Nucleus accumbens (tissue), 56 donors: ENCODE measurements at regions not wholly inside any gene's neighbourhood (a gene's known extent, or its start where the extent isn't known, plus 50 kb on each side); places are given as distances from the start of the nearest gene placed in this dataset.

Experiments used
- DNase-seq, 56 donors: peaks; one replicate each; lab custom pipeline; 2025; lab: John Stamatoyannopoulos, UW

- no peak for DNase-seq
Measured at GRCh38 chr7:94261067-94261466, 133.6 kb upstream of the COL1A2 start.

- DNase-seq = no peak
Measured at GRCh38 chr7:94264756-94265155, 129.9 kb upstream of the COL1A2 start.

- DNase-seq = no peak
Measured at GRCh38 chr7:94265456-94265855, 129.2 kb upstream of the COL1A2 start.

GRCh38 chr7:94266238-94266644 is 128.5 kb upstream of the COL1A2 start:
- DNase-seq = no peak

- no peak for DNase-seq
Measured at GRCh38 chr7:94270772-94271171, 123.9 kb upstream of the COL1A2 start.

- no peak for DNase-seq
Measured at GRCh38 chr7:94272821-94273583, 121.7 kb upstream of the COL1A2 start.

- no peak for DNase-seq
Measured at GRCh38 chr7:94274828-94275227, 119.9 kb upstream of the COL1A2 start.

- DNase-seq = peak in 16 of 56 donors; percentile 2 to 72 (median 25)
Measured at GRCh38 chr7:94276027-94276426, 118.7 kb upstream of the COL1A2 start.

- peak in 1 of 56 donors; percentile 6 for DNase-seq
Measured at GRCh38 chr7:94276795-94277194, 117.9 kb upstream of the COL1A2 start.

GRCh38 chr7:94277236-94277635 is 117.5 kb upstream of the COL1A2 start:
- DNase-seq = no peak

- DNase-seq = peak in 1 of 56 donors; percentile 4
Measured at GRCh38 chr7:94280851-94281250, 113.8 kb upstream of the COL1A2 start.

GRCh38 chr7:94284104-94284503 is 110.6 kb upstream of the COL1A2 start:
- DNase-seq = no peak

- DNase-seq = no peak
Measured at GRCh38 chr7:94286111-94286510, 108.6 kb upstream of the COL1A2 start.

- no peak for DNase-seq
Measured at GRCh38 chr7:94288096-94288495, 106.6 kb upstream of the COL1A2 start.

- peak in 37 of 56 donors; percentile 1 to 63 (median 20) for DNase-seq
Measured at GRCh38 chr7:94289071-94289470, 105.6 kb upstream of the COL1A2 start.

GRCh38 chr7:94294471-94295131 is 100.1 kb upstream of the COL1A2 start:
- DNase-seq = no peak

- no peak for DNase-seq
Measured at GRCh38 chr7:94295850-94296249, 98.8 kb upstream of the COL1A2 start.

GRCh38 chr7:94296881-94297280 is 97.8 kb upstream of the COL1A2 start:
- DNase-seq = no peak

GRCh38 chr7:94297397-94297838 is 97.3 kb upstream of the COL1A2 start:
- no peak for DNase-seq

- DNase-seq = no peak
Measured at GRCh38 chr7:94298943-94299342, 95.8 kb upstream of the COL1A2 start.

- DNase-seq = peak in 12 of 56 donors; percentile 3 to 44 (median 22)
Measured at GRCh38 chr7:94300176-94300835, 94.4 kb upstream of the COL1A2 start.
